Kidney (tissue), 13 donors: ENCODE measurements at regions not wholly inside any gene's neighbourhood (a gene's known extent, or its start where the extent isn't known, plus 50 kb on each side); places are given as distances from the start of the nearest gene placed in this dataset.
A peak's percentile ranks its signal among the peaks of the same experiment; 100 is the strongest.

Source experiments
- DNase-seq, 5 donors: peaks; one replicate each; pipeline ENCODE4 v3.0.0-alpha.2; 2013 to 2020
- FAIRE-seq: peaks from 2 replicates; lab custom pipeline; 2012; peaks lifted over from hg19 to GRCh38; lab: Jason Lieb, UNC
- H3K27ac ChIP-seq, 2 donors: one replicate each; pipeline ENCODE4 v1.7.0; 2013; ENCODE audit warnings: low read depth in 2 of 2, low read length in 2 of 2, inconsistent platforms in 1 of 2
- H3K27me3 ChIP-seq: one replicate; pipeline ENCODE4 v1.7.1; 2013; ENCODE audit warnings: low read length, inconsistent platforms; ENCODE audit not compliant: control insufficient read depth, insufficient read depth
- H3K36me3 ChIP-seq, 3 donors: one replicate each; pipeline versions ENCODE4 v1.7.0 to v1.7.1; 2013; ENCODE audit warnings: low read length in 3 of 3, control low read depth in 1 of 3, inconsistent platforms in 1 of 3; ENCODE audit not compliant: insufficient read depth in 3 of 3, control insufficient read depth in 2 of 3
- H3K4me1 ChIP-seq, 3 donors: one replicate each; pipeline versions ENCODE4 v1.7.0 to v1.7.1; 2013; ENCODE audit warnings: low read length in 3 of 3, inconsistent platforms in 1 of 3, low read depth in 1 of 3; ENCODE audit not compliant: control insufficient read depth in 2 of 3, insufficient read depth in 2 of 3
- H3K4me3 ChIP-seq, 3 donors: one replicate each; pipeline versions ENCODE4 v1.7.0 to v1.8.1; 2013; ENCODE audit warnings: low read length in 3 of 3, control low read depth in 1 of 3, inconsistent platforms in 1 of 3
- H3K9ac ChIP-seq, 3 donors: one replicate each; pipeline versions ENCODE4 v1.7.0 to v1.7.1; 2013; ENCODE audit warnings: low read length in 3 of 3, control low read depth in 1 of 3, inconsistent platforms in 1 of 3
- H3K9me3 ChIP-seq, 3 donors: one replicate each; pipeline versions ENCODE4 v1.7.0 to v1.7.1; 2013; ENCODE audit warnings: low read length in 3 of 3, control low read depth in 1 of 3, inconsistent platforms in 1 of 3; ENCODE audit not compliant: control insufficient read depth in 2 of 3, insufficient read depth in 1 of 3
- intact Hi-C: fragments of 100-400 bp; cut with DNase I; formaldehyde crosslinking; loops from one replicate; pipeline ENCODE4 v1.11.1; 2022
- TF ChIP-seq, protein P1 (sequence below): IDR thresholded peaks from 3 replicates; pipeline ENCODE4 v1.5.1; 2012; ENCODE audit warnings: mild to moderate bottlenecking, moderate library complexity, borderline replicate concordance; ENCODE audit not compliant: insufficient read depth; ENCODE audit errors: extremely low read depth
- donor health status: control.
- donor health status: control.
- donor health status: control.
- donor health status: control.
- donor health status: control.
- donor health status: DM: yes; HTN: yes; CAD: no.
- donor health status: Normal renal cell carcinoma (clear cell type).

DNA sequence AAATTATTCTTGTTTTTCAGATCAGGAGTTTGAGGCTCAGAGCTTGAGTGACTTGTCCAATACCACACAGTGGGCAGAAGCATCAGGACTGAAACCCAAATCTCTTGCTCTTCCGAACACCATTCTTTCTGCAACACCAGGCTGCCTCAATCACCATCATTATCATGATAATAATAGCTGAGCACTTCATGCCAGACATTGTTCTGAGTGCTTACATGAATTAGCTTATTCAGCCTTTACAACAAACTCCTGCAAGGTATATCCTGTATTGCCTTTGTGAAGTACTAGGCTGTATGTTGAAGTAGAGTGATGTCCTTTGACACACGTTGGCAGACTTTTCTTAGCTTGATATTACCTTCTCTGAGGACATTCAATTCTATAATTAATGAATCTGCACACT is 257.4 kb upstream of the ATP2B1 start:
- FAIRE-seq (no peak), DNase-seq (no peak)
- H3K27me3 ChIP-seq = no peaks in the 10 kb centered on the region

DNA sequence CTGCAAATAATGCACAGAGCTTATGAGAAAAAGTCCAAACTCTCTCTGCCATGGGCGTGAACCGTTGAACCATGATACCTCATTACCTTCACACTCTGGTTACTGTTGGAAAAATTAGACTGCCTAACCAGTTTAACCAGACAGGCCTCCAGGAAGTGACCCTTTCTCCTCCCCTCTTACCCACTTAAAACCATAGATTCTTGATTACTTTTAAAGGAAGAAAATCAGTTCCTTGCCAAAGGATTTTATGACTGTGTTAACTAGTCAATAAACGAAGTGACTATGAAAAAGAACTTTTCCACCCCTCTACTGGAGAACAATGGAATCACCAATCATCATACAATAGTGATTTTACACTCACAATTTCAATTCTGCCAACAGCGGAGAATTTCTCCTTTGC is 254.0 kb upstream of the ATP2B1 start:
- no peak for FAIRE-seq

More for the DNA sequence above, 257.4 kb upstream of the ATP2B1 start:
- intact Hi-C loops = no loop called here
- Histone ChIP-seq H3K9ac (no peak overlapping the region), H3K4me3 (no peak overlapping the region), H3K36me3 (no peaks in the 10 kb centered on the region), H3K4me1 (peaks cover 0 to 5% (median 3%) of the 10 kb centered on the region in 3 donors), H3K27ac (no peak overlapping the region), H3K9me3 (no peaks in the 10 kb centered on the region)
- TF ChIP-seq, protein P1, sequence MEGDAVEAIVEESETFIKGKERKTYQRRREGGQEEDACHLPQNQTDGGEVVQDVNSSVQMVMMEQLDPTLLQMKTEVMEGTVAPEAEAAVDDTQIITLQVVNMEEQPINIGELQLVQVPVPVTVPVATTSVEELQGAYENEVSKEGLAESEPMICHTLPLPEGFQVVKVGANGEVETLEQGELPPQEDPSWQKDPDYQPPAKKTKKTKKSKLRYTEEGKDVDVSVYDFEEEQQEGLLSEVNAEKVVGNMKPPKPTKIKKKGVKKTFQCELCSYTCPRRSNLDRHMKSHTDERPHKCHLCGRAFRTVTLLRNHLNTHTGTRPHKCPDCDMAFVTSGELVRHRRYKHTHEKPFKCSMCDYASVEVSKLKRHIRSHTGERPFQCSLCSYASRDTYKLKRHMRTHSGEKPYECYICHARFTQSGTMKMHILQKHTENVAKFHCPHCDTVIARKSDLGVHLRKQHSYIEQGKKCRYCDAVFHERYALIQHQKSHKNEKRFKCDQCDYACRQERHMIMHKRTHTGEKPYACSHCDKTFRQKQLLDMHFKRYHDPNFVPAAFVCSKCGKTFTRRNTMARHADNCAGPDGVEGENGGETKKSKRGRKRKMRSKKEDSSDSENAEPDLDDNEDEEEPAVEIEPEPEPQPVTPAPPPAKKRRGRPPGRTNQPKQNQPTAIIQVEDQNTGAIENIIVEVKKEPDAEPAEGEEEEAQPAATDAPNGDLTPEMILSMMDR = no peak

DNA sequence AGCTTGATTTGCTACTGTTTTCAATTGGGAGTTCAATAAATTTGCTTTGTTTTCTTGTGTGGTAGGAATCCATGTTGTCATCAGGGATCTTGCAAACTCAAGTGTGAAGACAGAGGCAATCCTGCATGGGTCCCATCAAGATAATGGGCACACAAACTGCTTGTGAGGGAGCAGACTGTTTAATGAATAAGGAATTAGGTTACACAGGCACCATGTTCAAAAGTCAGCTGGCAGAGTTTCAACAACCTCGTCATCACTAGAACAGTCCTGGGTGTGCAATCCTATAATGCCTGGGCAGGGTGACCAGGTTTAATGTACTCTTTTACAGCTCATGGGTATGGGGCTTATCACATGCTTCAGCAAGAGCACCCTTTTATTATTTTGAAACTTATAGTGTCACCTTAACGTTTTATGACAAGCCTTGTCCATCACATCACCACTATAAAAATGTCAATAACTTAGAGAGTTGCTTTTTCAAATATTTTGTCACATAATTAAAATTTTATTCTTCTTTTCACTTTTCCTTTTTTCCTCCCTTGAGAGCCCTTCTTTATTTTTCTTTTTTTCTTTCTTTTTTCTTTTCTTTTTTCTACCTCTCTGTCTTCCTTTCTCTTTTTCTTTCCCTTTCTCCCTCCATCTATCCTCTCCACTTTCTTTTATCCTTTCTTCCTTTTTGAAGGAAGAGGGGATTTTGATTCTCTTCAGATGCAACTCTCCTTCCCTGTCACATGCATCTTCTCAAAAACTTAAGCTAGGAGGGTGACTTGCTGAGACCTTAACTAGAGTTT is 252.2 kb upstream of the ATP2B1 start:
- Histone ChIP-seq H3K27ac (no peak overlapping the region), H3K9ac (no peak overlapping the region), H3K36me3 (no peaks in the 10 kb centered on the region), H3K9me3 (no peaks in the 10 kb centered on the region), H3K27me3 (no peaks in the 10 kb centered on the region), H3K4me1 (peaks cover 0 to 5% (median 3%) of the 10 kb centered on the region in 3 donors), H3K4me3 (no peak overlapping the region)
- intact Hi-C loops = no loop called here
- FAIRE-seq (no peak), DNase-seq (no peak)
- TF ChIP-seq, protein P1 = no peak

More for the DNA sequence above, 254.0 kb upstream of the ATP2B1 start:
- H3K9me3 ChIP-seq = no peaks in the 10 kb centered on the region
- peak in 2 of 5 donors; percentile 22 to 43 for DNase-seq
- TF ChIP-seq, protein P1 = no peak
- H3K27me3 ChIP-seq = no peaks in the 10 kb centered on the region
- no peak overlapping the region for H3K4me3 ChIP-seq
- peaks cover 0 to 5% (median 3%) of the 10 kb centered on the region in 3 donors for H3K4me1 ChIP-seq
- H3K9ac ChIP-seq = no peak overlapping the region
- H3K27ac ChIP-seq = no peak overlapping the region
- intact Hi-C loops = no loop called here
- no peaks in the 10 kb centered on the region for H3K36me3 ChIP-seq
